ENCODE measurements at regions not wholly inside any gene's neighbourhood (a gene's known extent, or its start where the extent isn't known, plus 50 kb on each side); places are given as distances from the start of the nearest gene placed in this dataset.

GRCh38 chr6:129967427-129967826 lies 51.0 kb upstream of the L3MBTL3 start:
- H3K27ac ChIP-seq (replicated peaks): no peak overlapping the region

GRCh38 chr6:129966125-129966524 lies 52.3 kb upstream of the L3MBTL3 start:
- DNase-seq: no peak
- Histone ChIP-seq H3K4me1 (no peaks in the 10 kb centered on the region), H3K9me3 (replicated peaks) (no peaks in the 10 kb centered on the region), H3K4me3 (no peak overlapping the region), H3K27me3 (ENCODE audit: low read depth) (peaks cover 24% of the 10 kb centered on the region), H3K27ac (replicated peaks) (no peak overlapping the region), H3K36me3 (no peaks in the 10 kb centered on the region)
- intact Hi-C loops (cut with micrococcal nuclease): no loop called here
- TF ChIP-seq CTCF (IDR thresholded peaks at IDR 0.05; ENCODE audit: borderline replicate concordance): no peak

More at GRCh38 chr6:129967427-129967826, 51.0 kb upstream of the L3MBTL3 start:
- H3K27me3 ChIP-seq (ENCODE audit: low read depth): peaks cover 24% of the 10 kb centered on the region
- DNase-seq: no peak
- H3K4me1 ChIP-seq: no peaks in the 10 kb centered on the region
- H3K36me3 ChIP-seq: no peaks in the 10 kb centered on the region
- TF ChIP-seq CTCF (IDR thresholded peaks at IDR 0.05; ENCODE audit: borderline replicate concordance): no peak
- H3K9me3 ChIP-seq (replicated peaks): no peaks in the 10 kb centered on the region
- no peak overlapping the region for H3K4me3 ChIP-seq
- intact Hi-C loops (cut with micrococcal nuclease): no loop called here

GRCh38 chr6:129965096-129965495 lies 53.3 kb upstream of the L3MBTL3 start:
- intact Hi-C loops (cut with micrococcal nuclease): no loop called here
- H3K4me3 ChIP-seq: no peak overlapping the region
- peaks cover 24% of the 10 kb centered on the region for H3K27me3 ChIP-seq (ENCODE audit: low read depth)

GRCh38 chr6:129959358-129959930 lies 58.9 kb upstream of the L3MBTL3 start:
- Histone ChIP-seq H3K27me3 (ENCODE audit: low read depth) (peaks cover 8% of the 10 kb centered on the region), H3K27ac (replicated peaks) (no peak overlapping the region), H3K4me3 (no peak overlapping the region), H3K36me3 (no peaks in the 10 kb centered on the region), H3K9me3 (replicated peaks) (no peaks in the 10 kb centered on the region), H3K4me1 (no peaks in the 10 kb centered on the region)
- no peak for TF ChIP-seq CTCF (IDR thresholded peaks at IDR 0.05; ENCODE audit: borderline replicate concordance)
- DNase-seq: no peak
- intact Hi-C loops (cut with micrococcal nuclease): no loop called here

More at GRCh38 chr6:129965096-129965495, 53.3 kb upstream of the L3MBTL3 start:
- H3K9me3 ChIP-seq (replicated peaks): no peaks in the 10 kb centered on the region
- H3K36me3 ChIP-seq: no peaks in the 10 kb centered on the region
- no peak overlapping the region for H3K27ac ChIP-seq (replicated peaks)
- no peak for TF ChIP-seq CTCF (IDR thresholded peaks at IDR 0.05; ENCODE audit: borderline replicate concordance)
- no peaks in the 10 kb centered on the region for H3K4me1 ChIP-seq
- no peak for DNase-seq

- TF ChIP-seq CTCF (IDR thresholded peaks at IDR 0.05; ENCODE audit: borderline replicate concordance): no peak
These were observed 60.2 kb upstream of the L3MBTL3 start for GRCh38 chr6:129957941-129958898.

More at GRCh38 chr6:129957941-129958898, 60.2 kb upstream of the L3MBTL3 start:
- no peak for DNase-seq
- Histone ChIP-seq H3K4me3 (no peak overlapping the region), H3K4me1 (no peaks in the 10 kb centered on the region), H3K27me3 (ENCODE audit: low read depth) (no peaks in the 10 kb centered on the region), H3K9me3 (replicated peaks) (no peaks in the 10 kb centered on the region), H3K27ac (replicated peaks) (no peak overlapping the region), H3K36me3 (no peaks in the 10 kb centered on the region)
- intact Hi-C loops (cut with micrococcal nuclease): no loop called here

Data from left ventricle myocardium inferior (tissue), 1 donor.